ENCODE measurements at regions not wholly inside any gene's neighbourhood (a gene's known extent, or its start where the extent isn't known, plus 50 kb on each side); places are given as distances from the start of the nearest gene placed in this dataset.

GRCh38 chr16:26658915-26659314, 407.8 kb upstream of the C16orf82 start:
- Histone ChIP-seq H3K4me1 (ENCODE audit: insufficient read depth, low read length, severe bottlenecking) (no peaks in the 10 kb centered on the region), H3K4me2 (ENCODE audit: low read length) (no peak overlapping the region), H3K9me2 (ENCODE audit: low read depth, low read length) (no peaks in the 10 kb centered on the region), H3K9me3 (ENCODE audit: low read length) (peaks cover 7% of the 10 kb centered on the region), H2AFZ (ENCODE audit: low read length) (no peak overlapping the region), H4K20me1 (ENCODE audit: insufficient read depth, low read length) (no peaks in the 10 kb centered on the region), H3K27me3 (ENCODE audit: insufficient read depth, low read length) (no peaks in the 10 kb centered on the region), H3K36me3 (ENCODE audit: insufficient read depth, low read length) (no peaks in the 10 kb centered on the region), H3K79me2 (ENCODE audit: insufficient read depth, low read length) (no peaks in the 10 kb centered on the region), H3K9ac (ENCODE audit: low read length) (no peak overlapping the region), H3K4me3 (ENCODE audit: low read depth, low read length, poor library complexity, severe bottlenecking) (no peak overlapping the region), H3K27ac (ENCODE audit: low read depth, low read length, poor library complexity, severe bottlenecking) (no peak overlapping the region), H3F3A (ENCODE audit: insufficient read depth, low read length) (no peaks in the 10 kb centered on the region)
- TF ChIP-seq CTCF (IDR thresholded peaks at IDR 0.05; ENCODE audit: low read length), result no peak
- TF ChIP-seq EZH2 (IDR thresholded peaks at IDR 0.05; ENCODE audit: borderline replicate concordance, low read length), result no peak

GRCh38 chr16:26664086-26664485, 402.6 kb upstream of the C16orf82 start:
- no peak overlapping the region for H2AFZ ChIP-seq (ENCODE audit: low read length)
- H3K4me2 ChIP-seq (ENCODE audit: low read length), result no peak overlapping the region
- no peak overlapping the region for H3K4me3 ChIP-seq (ENCODE audit: low read depth, low read length, poor library complexity, severe bottlenecking)
- no peaks in the 10 kb centered on the region for H3K36me3 ChIP-seq (ENCODE audit: insufficient read depth, low read length)
- H3K79me2 ChIP-seq (ENCODE audit: insufficient read depth, low read length), result no peaks in the 10 kb centered on the region
- no peaks in the 10 kb centered on the region for H4K20me1 ChIP-seq (ENCODE audit: insufficient read depth, low read length)
- H3K4me1 ChIP-seq (ENCODE audit: insufficient read depth, low read length, severe bottlenecking), result peaks cover 23% of the 10 kb centered on the region
- H3K9ac ChIP-seq (ENCODE audit: low read length), result no peak overlapping the region
- TF ChIP-seq EZH2 (IDR thresholded peaks at IDR 0.05; ENCODE audit: borderline replicate concordance, low read length) (no peak), CTCF (IDR thresholded peaks at IDR 0.05; ENCODE audit: low read length) (no peak)
- no peak overlapping the region for H3K27ac ChIP-seq (ENCODE audit: low read depth, low read length, poor library complexity, severe bottlenecking)
- H3K27me3 ChIP-seq (ENCODE audit: insufficient read depth, low read length), result no peaks in the 10 kb centered on the region
- no peaks in the 10 kb centered on the region for H3K9me2 ChIP-seq (ENCODE audit: low read depth, low read length)
- H3K9me3 ChIP-seq (ENCODE audit: low read length), result no peaks in the 10 kb centered on the region
- H3F3A ChIP-seq (ENCODE audit: insufficient read depth, low read length), result no peaks in the 10 kb centered on the region

- Histone ChIP-seq H3K9me3 (ENCODE audit: low read length) (no peaks in the 10 kb centered on the region), H3K27ac (ENCODE audit: low read depth, low read length, poor library complexity, severe bottlenecking) (peak overlapping the region; percentile 4), H3K9me2 (ENCODE audit: low read depth, low read length) (no peaks in the 10 kb centered on the region), H4K20me1 (ENCODE audit: insufficient read depth, low read length) (no peaks in the 10 kb centered on the region), H3K79me2 (ENCODE audit: insufficient read depth, low read length) (no peaks in the 10 kb centered on the region), H3K4me3 (ENCODE audit: low read depth, low read length, poor library complexity, severe bottlenecking) (no peak overlapping the region), H3K9ac (ENCODE audit: low read length) (no peak overlapping the region), H3F3A (ENCODE audit: insufficient read depth, low read length) (no peaks in the 10 kb centered on the region), H3K27me3 (ENCODE audit: insufficient read depth, low read length) (no peaks in the 10 kb centered on the region), H2AFZ (ENCODE audit: low read length) (no peak overlapping the region), H3K4me2 (ENCODE audit: low read length) (no peak overlapping the region), H3K36me3 (ENCODE audit: insufficient read depth, low read length) (no peaks in the 10 kb centered on the region), H3K4me1 (ENCODE audit: insufficient read depth, low read length, severe bottlenecking) (peaks cover 23% of the 10 kb centered on the region)
- TF ChIP-seq CTCF (IDR thresholded peaks at IDR 0.05; ENCODE audit: low read length) (no peak), EZH2 (IDR thresholded peaks at IDR 0.05; ENCODE audit: borderline replicate concordance, low read length) (no peak)
These were observed 401.4 kb upstream of the C16orf82 start for GRCh38 chr16:26665166-26665939.
